A673 (cell line): ENCODE measurements at regions not wholly inside any gene's neighbourhood (a gene's known extent, or its start where the extent isn't known, plus 50 kb on each side); places are given as distances from the start of the nearest gene placed in this dataset.

Experiments
- EZH2 ChIP-seq: fragments of 200-600 bp; sonication (generic); IDR thresholded peaks from 2 replicates; pipeline ENCODE4 v1.6.1; 2017; ENCODE audit warnings: borderline replicate concordance, low read depth, mild to moderate bottlenecking, mixed read lengths, antibody characterized with exemption, low read length; ENCODE audit not compliant: poor library complexity, severe bottlenecking
- TF ChIP-seq, protein P1 (sequence below): fragments of 300-800, 200-600 bp; sonication (generic); conservative IDR thresholded peaks from 2 replicates; pipeline ENCODE4 v1.5.1; 2017; ENCODE audit warnings: low read depth, mild to moderate bottlenecking, antibody characterized with exemption, low read length, moderate library complexity, mixed read lengths

- TF ChIP-seq, protein P1, sequence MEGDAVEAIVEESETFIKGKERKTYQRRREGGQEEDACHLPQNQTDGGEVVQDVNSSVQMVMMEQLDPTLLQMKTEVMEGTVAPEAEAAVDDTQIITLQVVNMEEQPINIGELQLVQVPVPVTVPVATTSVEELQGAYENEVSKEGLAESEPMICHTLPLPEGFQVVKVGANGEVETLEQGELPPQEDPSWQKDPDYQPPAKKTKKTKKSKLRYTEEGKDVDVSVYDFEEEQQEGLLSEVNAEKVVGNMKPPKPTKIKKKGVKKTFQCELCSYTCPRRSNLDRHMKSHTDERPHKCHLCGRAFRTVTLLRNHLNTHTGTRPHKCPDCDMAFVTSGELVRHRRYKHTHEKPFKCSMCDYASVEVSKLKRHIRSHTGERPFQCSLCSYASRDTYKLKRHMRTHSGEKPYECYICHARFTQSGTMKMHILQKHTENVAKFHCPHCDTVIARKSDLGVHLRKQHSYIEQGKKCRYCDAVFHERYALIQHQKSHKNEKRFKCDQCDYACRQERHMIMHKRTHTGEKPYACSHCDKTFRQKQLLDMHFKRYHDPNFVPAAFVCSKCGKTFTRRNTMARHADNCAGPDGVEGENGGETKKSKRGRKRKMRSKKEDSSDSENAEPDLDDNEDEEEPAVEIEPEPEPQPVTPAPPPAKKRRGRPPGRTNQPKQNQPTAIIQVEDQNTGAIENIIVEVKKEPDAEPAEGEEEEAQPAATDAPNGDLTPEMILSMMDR = no peak
- no peak for TF ChIP-seq EZH2
These were observed 57.4 kb downstream of the ZNF503 start for GRCh38 chr10:75344170-75344569.
